Activated CD4-positive, alpha-beta T cell treated with anti-CD3 and anti-CD28 coated beads, Interleukin-2, Interleukin-6, amounts not matched to agents 100 ng/mL and 50 ng/mL, durations not matched to agents 16 hours and 8 hours (primary cell): ENCODE measurements at regions not wholly inside any gene's neighbourhood (a gene's known extent, or its start where the extent isn't known, plus 50 kb on each side); places are given as distances from the start of the nearest gene placed in this dataset.

ENCODE experiments used
- DNase-seq: peaks from one replicate; pipeline ENCODE4 v3.0.0-alpha.2; 2020

GRCh38 chr5:130290219-130290618 is 386.0 kb downstream of the CHSY3 start:
- no peak for DNase-seq

DNA sequence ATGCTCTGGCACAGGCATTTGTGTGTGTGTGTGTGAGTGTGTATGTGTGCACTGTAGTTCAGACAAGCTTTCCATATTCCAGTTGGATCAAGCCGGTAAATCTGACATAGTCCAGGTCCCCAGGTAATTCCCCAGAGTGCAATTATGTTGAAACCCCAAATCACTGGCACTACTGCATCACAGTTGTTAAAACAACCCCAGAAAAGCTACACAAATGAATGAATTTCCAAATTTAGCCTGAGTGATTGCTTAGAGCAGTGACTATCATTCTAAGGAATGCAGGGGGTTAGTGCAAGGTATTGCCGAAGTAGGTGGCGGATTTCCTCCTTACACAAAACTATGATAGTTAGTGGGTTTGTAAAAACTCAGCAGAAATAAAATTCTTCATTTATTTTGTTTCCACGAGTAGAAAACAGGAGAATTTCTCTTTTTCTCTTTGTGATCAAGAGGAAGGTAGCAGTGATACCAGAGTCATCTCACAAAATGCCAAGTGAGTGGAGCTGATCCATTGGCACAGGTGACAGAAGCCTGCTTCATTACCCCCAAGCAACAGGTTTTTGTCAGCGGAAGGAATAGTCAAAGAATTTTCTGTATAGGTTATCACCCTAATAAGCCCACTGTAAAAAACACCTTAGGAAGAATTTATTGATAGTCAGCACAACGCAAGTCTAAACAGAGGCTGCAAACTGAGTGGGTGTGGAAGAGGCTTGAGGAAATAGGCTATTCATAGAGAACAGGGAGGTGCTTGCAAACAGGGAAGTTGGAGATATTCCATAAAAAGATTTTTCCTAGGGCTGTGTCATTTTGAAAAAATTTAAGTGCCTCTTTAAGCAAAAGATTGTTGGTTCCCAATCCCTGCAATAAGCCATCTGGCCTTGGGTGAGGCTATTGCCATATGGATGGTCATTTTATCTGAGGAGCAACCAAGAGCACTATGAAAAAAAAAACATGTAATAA is 385.1 kb downstream of the CHSY3 start:
- DNase-seq, result no peak

- no peak for DNase-seq
Observed at GRCh38 chr5:130287438-130287837, 383.2 kb downstream of the CHSY3 start.

GRCh38 chr5:130286971-130287370 is 382.7 kb downstream of the CHSY3 start:
- no peak for DNase-seq

DNA sequence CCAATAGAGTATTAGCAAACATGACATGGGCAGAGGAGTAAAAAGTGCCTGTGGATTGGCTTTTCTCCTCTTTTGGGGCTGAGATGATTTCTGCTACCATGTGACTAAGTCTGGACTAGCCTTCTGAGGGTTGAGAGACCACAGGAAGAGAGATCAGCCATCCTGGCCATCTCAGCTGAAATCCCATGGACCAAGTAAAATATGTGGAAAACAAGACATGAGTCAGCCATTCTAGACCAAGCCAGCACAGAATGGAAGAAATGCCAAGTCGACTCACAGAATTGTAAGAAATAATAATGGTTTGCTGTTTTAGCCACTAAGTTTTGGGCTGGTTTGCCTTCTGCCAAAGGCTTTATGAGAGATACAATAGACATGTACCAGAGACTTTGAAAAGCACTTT is 377.8 kb downstream of the CHSY3 start:
- DNase-seq, result no peak

DNA sequence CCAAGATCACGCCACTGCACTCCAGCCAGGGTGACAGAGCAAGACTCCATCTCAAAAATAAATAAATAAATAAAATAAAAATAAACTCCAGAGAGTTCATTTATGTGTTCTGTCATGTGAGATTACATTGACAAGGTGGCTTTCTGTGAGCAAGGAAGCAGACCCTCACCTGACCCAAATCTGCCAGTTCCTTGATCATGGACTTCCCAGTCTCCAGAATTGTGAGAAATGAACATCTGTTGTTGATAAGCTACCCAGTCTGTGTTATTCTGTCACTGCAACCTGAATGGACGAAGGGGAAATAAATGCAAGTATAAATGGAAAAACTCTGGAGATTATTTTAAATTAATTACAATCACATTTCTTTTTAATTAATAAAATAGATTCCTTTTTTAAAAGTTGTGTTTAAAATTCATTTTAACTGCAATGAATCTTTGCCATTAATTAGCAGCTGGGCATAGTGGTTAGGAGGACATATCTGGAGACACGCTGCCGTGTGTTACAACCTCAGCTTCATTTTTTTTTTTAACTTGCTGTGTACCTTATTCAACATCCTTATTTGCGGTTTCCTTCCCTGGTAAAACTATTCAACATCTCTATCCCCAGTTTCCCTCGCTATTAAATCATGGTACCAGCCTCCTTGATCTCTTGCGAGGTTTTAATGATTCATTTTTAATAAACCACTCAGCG is 376.4 kb downstream of the CHSY3 start:
- no peak for DNase-seq

DNA sequence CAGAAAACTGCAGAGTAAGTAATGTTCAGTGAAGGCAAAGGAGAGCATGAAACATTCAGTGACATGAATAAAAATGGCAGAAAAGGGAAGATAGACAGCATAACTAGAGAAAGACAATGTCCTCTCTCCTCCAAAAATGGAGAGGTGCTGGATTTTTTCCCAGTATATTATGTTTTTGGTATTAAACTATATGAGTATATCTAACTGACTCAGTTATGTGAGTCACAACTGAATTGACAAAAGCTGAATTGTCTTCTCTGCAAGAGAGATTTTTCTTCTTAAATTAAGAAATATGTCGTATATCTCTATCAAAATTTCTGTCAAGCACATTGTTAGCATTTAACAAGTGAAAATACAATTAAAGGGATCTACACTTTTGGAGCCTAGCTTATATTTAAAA is 375.1 kb downstream of the CHSY3 start:
- no peak for DNase-seq

DNA sequence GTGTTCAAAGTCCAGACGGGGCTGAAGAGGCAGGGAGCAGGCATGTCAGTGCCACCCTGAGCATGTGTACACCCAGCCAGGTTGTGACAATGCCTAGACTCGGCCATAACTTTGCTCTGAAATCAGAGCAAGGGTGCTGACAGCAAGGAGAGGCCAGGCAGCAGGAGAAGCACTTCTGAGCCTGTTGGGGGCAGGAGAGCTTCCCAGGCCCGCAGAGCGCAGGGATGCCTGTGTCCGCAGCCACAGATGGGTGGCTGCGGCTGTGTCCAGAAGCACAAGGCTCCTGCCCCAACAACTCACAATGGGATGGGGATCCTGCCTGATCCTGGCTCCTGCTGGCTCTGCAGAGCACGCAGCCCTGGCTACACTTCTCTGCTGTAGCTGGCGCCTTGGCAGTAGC is 373.9 kb downstream of the CHSY3 start:
- DNase-seq, result no peak

- no peak for DNase-seq
Observed at GRCh38 chr5:130277522-130277921, 373.3 kb downstream of the CHSY3 start.

GRCh38 chr5:130277002-130277401 is 372.7 kb downstream of the CHSY3 start:
- DNase-seq, result no peak

GRCh38 chr5:130272837-130273236 is 368.6 kb downstream of the CHSY3 start:
- no peak for DNase-seq

DNA sequence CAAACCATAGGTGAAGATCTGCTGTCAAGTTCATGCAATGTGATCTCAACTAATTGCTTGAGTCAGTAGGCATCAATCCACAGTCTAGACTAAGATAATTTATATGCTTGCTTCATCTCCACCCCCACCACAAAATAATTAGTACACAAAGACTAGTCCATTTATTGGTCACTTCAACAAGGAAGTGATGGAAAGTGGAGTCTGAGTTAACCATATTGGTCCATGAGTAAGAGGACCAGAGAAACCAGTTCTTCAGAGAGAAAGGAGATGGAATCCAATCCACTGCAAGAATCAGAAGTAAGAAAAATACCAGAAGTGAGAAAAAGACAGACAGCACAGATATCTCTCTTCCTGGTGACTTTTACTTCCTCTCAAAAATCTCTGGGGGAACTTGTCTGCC is 366.5 kb downstream of the CHSY3 start:
- DNase-seq, result no peak

DNA sequence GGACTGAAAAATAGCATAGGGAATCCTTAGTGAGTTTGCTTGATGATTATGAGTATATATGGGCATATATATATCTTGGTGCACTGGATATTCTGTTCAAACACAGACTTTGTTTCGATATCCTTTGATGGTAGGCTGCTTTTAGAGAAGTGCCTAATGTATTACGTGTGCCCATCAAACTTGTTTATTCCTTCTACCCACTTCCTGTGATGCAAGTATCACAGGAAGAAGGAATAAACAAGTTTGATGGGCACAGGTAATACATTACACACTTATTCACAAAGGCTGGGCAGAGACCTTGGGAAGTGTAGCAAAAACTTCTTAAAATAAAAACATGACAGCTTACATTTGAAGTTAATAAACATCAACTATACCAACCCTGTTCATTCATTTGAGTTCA is 364.2 kb downstream of the CHSY3 start:
- DNase-seq, result no peak

- no peak for DNase-seq
Observed at GRCh38 chr5:130267926-130268325, 363.7 kb downstream of the CHSY3 start.

- DNase-seq, result no peak
Observed at GRCh38 chr5:130260481-130260880, 356.2 kb downstream of the CHSY3 start.

DNA sequence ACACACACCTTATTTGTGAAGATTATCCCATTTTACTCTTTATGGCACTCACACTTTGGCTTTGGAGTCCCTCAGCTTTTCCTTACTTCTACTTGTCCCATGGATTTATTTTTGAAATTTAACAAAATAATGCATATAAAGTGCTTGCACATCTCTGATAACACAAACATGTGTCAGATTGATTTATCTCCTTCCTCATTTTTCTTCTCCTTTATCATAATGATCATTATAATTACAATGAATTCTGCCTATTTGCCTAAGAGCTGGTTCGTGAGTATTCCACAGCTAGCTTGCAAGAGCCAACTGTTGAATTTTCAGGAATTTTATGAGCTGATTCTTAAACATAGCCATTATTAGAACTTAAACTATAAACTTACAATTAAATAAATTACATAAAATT is 347.7 kb downstream of the CHSY3 start:
- DNase-seq, result no peak

GRCh38 chr5:130243641-130244040 is 339.4 kb downstream of the CHSY3 start:
- DNase-seq, result no peak

GRCh38 chr5:130237721-130238120 is 333.5 kb downstream of the CHSY3 start:
- DNase-seq, result no peak
